HL-60 (cell line): ENCODE measurements at regions not wholly inside any gene's neighbourhood (a gene's known extent, or its start where the extent isn't known, plus 50 kb on each side); places are given as distances from the start of the nearest gene placed in this dataset.

Experiments
- DNase-seq, 2 experiments: peaks; one replicate each; pipeline ENCODE4 v3.0.0-alpha.2; 2010 to 2020; ENCODE audit warnings: low read depth in 1 of 2, low spot score in 1 of 2
- H3K27ac ChIP-seq: fragments of 250-450 bp; sonication (Bioruptor Pico); replicated peaks from 2 replicates; pipeline ENCODE4 v1.5.1; 2020; ENCODE audit warnings: mild to moderate bottlenecking, moderate library complexity
- H3K27me3 ChIP-seq: fragments of 250-450 bp; sonication (Bioruptor Pico); 2 replicates; pipeline ENCODE4 v1.5.1; 2021; ENCODE audit warnings: mild to moderate bottlenecking, moderate library complexity; ENCODE audit not compliant: insufficient read depth, poor library complexity, severe bottlenecking
- H3K4me3 ChIP-seq: replicated peaks from 2 replicates; pipeline ENCODE4 v1.5.1; 2011; ENCODE audit warnings: mild to moderate bottlenecking, control low read depth, low read length; ENCODE audit not compliant: insufficient read depth
- GABPA ChIP-seq: IDR thresholded peaks from 2 replicates; pipeline ENCODE4 v1.6.1; 2012; ENCODE audit warnings: low read depth
- POLR2AphosphoS5 ChIP-seq: IDR thresholded peaks from 2 replicates; pipeline ENCODE4 v1.6.1; 2012; ENCODE audit warnings: low read depth
- SPI1 ChIP-seq: IDR thresholded peaks from 2 replicates; pipeline ENCODE4 v1.6.1; 2012; ENCODE audit warnings: low read depth, mild to moderate bottlenecking, borderline replicate concordance
- TF ChIP-seq, protein P1 (sequence below): IDR thresholded peaks from one replicate; pipeline ENCODE4 v1.5.1; 2011; ENCODE audit warnings: low read length, control low read depth, inconsistent platforms; ENCODE audit not compliant: insufficient read depth
- TF ChIP-seq, protein P2 (sequence below): IDR thresholded peaks from 2 replicates; pipeline ENCODE4 v1.6.1; 2012; ENCODE audit warnings: low read depth; ENCODE audit not compliant: insufficient replicate concordance

DNA sequence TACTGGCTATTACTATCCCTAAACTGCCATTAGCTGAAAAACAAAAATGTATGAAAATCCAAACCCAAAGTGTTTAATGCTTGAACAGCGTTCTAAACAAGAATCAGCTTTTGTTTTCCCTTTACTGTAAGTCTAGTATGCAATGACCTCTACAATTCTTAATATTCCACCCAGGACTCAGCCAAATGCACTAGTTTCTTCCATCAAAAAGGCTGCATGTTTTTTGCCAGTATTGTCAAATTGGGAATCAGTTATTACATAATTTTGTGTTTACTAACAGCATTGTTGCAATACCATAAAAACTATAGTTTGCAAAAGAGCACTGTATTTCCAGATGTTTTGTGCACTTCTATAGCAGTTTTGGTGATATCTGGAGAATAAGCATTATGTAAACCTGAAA lies 634.5 kb downstream of the LTN1 start:
- TF ChIP-seq GABPA (no peak), SPI1 (no peak), POLR2AphosphoS5 (no peak)
- no peak overlapping the region for H3K27ac ChIP-seq
- no peak for DNase-seq

DNA sequence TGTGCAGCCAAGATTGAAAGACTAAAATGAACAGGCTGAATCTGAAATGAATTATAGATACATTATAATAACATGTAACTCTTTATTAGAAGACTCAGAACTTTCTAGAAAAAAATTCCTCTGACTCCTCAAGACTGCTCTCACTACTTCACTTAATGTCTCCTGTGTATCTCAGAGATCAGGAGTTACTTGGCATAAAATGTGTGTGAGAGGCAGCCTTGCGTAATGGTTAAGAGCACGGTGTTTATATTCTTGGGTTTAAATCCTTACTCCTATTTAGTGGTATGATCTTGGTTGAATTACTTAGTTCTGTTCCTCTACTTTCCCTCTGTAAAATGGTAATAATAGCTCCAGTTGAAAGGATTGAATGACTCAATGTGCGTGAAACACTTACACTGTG lies 634.9 kb downstream of the LTN1 start:
- Histone ChIP-seq H3K4me3 (no peak overlapping the region), H3K27ac (no peak overlapping the region), H3K27me3 (no peaks in the 10 kb centered on the region)
- no peak for TF ChIP-seq POLR2AphosphoS5
- TF ChIP-seq, protein P1, sequence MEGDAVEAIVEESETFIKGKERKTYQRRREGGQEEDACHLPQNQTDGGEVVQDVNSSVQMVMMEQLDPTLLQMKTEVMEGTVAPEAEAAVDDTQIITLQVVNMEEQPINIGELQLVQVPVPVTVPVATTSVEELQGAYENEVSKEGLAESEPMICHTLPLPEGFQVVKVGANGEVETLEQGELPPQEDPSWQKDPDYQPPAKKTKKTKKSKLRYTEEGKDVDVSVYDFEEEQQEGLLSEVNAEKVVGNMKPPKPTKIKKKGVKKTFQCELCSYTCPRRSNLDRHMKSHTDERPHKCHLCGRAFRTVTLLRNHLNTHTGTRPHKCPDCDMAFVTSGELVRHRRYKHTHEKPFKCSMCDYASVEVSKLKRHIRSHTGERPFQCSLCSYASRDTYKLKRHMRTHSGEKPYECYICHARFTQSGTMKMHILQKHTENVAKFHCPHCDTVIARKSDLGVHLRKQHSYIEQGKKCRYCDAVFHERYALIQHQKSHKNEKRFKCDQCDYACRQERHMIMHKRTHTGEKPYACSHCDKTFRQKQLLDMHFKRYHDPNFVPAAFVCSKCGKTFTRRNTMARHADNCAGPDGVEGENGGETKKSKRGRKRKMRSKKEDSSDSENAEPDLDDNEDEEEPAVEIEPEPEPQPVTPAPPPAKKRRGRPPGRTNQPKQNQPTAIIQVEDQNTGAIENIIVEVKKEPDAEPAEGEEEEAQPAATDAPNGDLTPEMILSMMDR = no peak
- no peak for TF ChIP-seq SPI1
- DNase-seq = no peak

More for the DNA sequence above, 634.5 kb downstream of the LTN1 start:
- Histone ChIP-seq H3K4me3 (no peak overlapping the region), H3K27me3 (no peaks in the 10 kb centered on the region)

DNA sequence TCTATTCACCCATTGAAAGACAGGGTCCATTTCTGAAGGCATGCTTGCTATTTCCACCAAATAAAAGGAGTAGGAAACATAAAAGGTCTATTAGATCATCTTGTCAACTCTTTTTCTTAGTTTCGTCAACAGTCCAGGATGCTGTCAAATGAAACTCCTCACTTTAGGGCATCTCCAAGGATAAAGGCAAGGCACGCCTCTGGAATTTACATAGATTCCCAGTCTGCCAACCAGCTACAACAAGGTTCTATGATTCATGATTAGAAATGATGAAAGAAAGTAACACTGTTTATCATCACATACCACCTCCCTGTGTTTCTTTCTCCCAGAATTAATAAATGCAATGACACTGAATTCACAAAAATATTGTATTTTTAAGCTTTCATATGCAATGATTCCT lies 636.3 kb downstream of the LTN1 start:
- TF ChIP-seq, protein P2, sequence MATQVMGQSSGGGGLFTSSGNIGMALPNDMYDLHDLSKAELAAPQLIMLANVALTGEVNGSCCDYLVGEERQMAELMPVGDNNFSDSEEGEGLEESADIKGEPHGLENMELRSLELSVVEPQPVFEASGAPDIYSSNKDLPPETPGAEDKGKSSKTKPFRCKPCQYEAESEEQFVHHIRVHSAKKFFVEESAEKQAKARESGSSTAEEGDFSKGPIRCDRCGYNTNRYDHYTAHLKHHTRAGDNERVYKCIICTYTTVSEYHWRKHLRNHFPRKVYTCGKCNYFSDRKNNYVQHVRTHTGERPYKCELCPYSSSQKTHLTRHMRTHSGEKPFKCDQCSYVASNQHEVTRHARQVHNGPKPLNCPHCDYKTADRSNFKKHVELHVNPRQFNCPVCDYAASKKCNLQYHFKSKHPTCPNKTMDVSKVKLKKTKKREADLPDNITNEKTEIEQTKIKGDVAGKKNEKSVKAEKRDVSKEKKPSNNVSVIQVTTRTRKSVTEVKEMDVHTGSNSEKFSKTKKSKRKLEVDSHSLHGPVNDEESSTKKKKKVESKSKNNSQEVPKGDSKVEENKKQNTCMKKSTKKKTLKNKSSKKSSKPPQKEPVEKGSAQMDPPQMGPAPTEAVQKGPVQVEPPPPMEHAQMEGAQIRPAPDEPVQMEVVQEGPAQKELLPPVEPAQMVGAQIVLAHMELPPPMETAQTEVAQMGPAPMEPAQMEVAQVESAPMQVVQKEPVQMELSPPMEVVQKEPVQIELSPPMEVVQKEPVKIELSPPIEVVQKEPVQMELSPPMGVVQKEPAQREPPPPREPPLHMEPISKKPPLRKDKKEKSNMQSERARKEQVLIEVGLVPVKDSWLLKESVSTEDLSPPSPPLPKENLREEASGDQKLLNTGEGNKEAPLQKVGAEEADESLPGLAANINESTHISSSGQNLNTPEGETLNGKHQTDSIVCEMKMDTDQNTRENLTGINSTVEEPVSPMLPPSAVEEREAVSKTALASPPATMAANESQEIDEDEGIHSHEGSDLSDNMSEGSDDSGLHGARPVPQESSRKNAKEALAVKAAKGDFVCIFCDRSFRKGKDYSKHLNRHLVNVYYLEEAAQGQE = no peak
- TF ChIP-seq GABPA = no peak
- TF ChIP-seq POLR2AphosphoS5 = no peak
- TF ChIP-seq SPI1 = no peak
- no peaks in the 10 kb centered on the region for H3K27me3 ChIP-seq
- H3K27ac ChIP-seq = no peak overlapping the region
- DNase-seq = no peak
- H3K4me3 ChIP-seq = no peak overlapping the region

DNA sequence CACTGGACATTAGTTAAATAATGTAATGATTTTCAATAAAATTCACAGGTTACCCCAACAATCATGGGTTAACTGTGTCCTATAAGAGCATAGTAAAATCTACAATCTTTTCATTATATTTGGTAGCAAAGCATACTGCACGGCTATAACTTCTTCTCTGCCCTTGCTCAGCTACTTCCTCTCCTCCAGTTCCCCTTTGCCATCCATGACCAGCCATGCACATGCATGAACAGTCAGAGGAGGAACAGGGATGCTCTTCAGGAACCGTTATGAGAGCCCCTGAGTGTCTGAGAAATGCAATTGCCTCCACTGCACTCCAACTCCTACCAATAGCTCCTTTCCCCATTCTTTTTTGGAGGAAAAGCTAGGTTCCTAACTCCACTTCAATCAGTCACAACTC lies 646.7 kb downstream of the LTN1 start:
- peak in 1 of 2 experiments; percentile 55 for DNase-seq
- no peak for TF ChIP-seq POLR2AphosphoS5
- peak; percentile 98 for TF ChIP-seq SPI1
- Histone ChIP-seq H3K4me3 (no peak overlapping the region), H3K27me3 (no peaks in the 10 kb centered on the region), H3K27ac (no peak overlapping the region)

DNA sequence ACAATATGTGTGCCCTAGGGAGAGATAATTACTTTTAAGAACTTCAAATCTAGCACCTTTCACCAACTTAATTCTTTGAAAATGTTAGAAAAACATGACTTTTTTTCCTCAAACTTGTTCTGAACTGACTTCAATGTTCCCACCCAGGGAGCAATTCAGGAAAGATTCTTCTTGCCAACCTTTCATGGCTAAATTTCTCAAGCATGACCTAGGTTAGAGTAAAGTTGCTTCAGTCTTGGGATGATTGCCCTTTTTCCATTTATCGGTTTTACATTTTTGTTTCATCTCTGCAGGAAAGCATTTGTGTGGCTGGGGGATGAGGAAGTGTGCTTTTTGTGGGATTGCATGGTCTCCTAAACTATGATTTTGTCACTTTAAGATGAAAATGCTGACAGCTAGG lies 647.7 kb downstream of the LTN1 start:
- TF ChIP-seq POLR2AphosphoS5 (no peak), SPI1 (peak; percentile 18; the same call in 1 of the 2 replicates)
- H3K4me3 ChIP-seq = no peak overlapping the region
- no peak for DNase-seq
- no peaks in the 10 kb centered on the region for H3K27me3 ChIP-seq
- no peak overlapping the region for H3K27ac ChIP-seq

DNA sequence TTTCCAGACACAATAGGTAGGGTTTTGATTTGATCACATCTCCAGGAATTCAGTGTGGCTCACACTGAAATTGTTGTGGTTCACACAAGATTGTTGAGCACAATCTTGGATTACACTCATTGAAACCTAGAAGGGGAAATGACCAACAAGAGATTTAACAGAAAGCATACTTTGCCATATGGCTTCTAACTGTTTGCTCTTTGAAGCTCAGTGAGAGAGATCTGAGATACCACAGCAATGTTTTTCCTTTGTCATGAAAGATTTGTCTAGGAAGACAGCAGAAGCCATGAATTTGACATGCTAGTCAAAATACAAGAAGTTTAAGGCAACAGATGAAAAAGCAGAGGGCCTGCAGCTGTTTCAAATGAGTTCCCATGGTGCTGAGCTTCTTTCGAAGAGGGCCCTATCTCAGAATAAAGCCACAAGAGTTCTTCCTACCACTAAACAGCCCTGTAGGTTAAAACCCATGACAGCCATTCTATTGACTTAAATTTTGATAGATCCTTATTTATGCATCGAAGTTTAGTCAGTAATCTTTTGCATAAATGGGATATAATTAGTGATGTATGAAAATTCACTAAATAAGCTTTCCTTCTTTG lies 650.4 kb downstream of the LTN1 start:
- TF ChIP-seq, protein P2 = no peak
- TF ChIP-seq POLR2AphosphoS5 = no peak
- TF ChIP-seq, protein P1 = no peak
- no peak for TF ChIP-seq GABPA
- TF ChIP-seq SPI1 = no peak
- Histone ChIP-seq H3K27me3 (no peaks in the 10 kb centered on the region), H3K4me3 (no peak overlapping the region), H3K27ac (no peak overlapping the region)
- DNase-seq = no peak
